ENCODE measurements at regions not wholly inside any gene's neighbourhood (a gene's known extent, or its start where the extent isn't known, plus 50 kb on each side); places are given as distances from the start of the nearest gene placed in this dataset.
"Not testable (repeated sequence)": the region's sequence is repeated elsewhere in the genome, so short reads cannot be mapped to it uniquely, and the experiment has no call there.

- Mint-ChIP-seq H3K9me3 (no peaks in the 10 kb centered on the region), H3K27ac (ENCODE audit: unreplicated experiment) (no peak overlapping the region), H3K4me1 (peaks cover 7% of the 10 kb centered on the region), H3K36me3 (ENCODE audit: low read depth) (no peaks in the 10 kb centered on the region), H3K27me3 (ENCODE audit: low read depth) (no peaks in the 10 kb centered on the region), H3K4me3 (no peak overlapping the region)
- TF ChIP-seq, protein P1, sequence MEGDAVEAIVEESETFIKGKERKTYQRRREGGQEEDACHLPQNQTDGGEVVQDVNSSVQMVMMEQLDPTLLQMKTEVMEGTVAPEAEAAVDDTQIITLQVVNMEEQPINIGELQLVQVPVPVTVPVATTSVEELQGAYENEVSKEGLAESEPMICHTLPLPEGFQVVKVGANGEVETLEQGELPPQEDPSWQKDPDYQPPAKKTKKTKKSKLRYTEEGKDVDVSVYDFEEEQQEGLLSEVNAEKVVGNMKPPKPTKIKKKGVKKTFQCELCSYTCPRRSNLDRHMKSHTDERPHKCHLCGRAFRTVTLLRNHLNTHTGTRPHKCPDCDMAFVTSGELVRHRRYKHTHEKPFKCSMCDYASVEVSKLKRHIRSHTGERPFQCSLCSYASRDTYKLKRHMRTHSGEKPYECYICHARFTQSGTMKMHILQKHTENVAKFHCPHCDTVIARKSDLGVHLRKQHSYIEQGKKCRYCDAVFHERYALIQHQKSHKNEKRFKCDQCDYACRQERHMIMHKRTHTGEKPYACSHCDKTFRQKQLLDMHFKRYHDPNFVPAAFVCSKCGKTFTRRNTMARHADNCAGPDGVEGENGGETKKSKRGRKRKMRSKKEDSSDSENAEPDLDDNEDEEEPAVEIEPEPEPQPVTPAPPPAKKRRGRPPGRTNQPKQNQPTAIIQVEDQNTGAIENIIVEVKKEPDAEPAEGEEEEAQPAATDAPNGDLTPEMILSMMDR (conservative IDR thresholded peaks at IDR 0.05) = no peak
- no peak for DNase-seq (ENCODE audit: low read depth, low spot score)
These were observed 880.2 kb upstream of the AUTS2 start for GRCh38 chr7:68718097-68718551.

DNA sequence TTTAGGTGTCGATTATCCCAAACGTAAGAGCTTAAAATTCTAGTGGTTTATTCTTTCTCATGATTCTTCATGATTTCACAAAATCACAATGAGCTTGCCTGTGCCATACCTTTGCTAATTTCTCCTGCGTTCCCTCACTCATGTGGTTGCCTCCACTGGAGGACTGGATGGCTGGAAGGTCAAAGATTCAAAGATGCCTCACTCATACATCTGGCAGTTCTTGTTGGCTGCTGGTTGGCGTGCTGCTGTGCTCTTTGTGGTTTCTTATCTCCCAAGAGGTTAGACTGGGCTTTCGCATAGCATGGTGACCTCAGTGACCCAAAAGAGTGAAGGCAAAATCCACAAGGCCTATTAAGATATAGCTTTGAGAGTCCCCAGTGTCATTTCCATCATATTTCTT is 877.6 kb upstream of the AUTS2 start:
- Mint-ChIP-seq H3K9me3 (no peaks in the 10 kb centered on the region), H3K27ac (ENCODE audit: unreplicated experiment) (no peak overlapping the region), H3K4me3 (no peak overlapping the region), H3K36me3 (ENCODE audit: low read depth) (no peaks in the 10 kb centered on the region), H3K4me1 (peaks cover 7% of the 10 kb centered on the region), H3K27me3 (ENCODE audit: low read depth) (no peaks in the 10 kb centered on the region)
- no peak for DNase-seq (ENCODE audit: low read depth, low spot score)
- TF ChIP-seq, protein P1 (conservative IDR thresholded peaks at IDR 0.05) = no peak

DNA sequence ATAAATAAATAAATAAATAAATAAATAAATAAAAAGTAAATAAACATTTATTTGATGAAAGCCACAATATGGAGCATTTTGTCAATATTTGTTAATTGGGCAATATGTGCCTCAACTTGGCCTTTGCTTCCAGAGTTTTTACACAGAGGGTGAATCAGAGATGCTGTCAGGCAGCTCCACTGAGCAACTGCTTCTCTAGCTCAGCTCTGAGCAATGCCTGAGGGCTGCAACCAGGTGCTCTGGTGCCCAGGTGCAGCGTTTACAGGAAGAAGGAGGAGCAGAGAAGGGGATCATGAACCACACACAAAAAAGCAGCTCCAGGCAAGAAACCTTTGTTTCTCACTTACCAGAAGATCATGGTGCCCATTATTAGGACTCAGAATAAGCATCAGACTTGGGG is 876.2 kb upstream of the AUTS2 start:
- no peaks in the 10 kb centered on the region for H3K27me3 Mint-ChIP-seq (ENCODE audit: low read depth)
- TF ChIP-seq, protein P1 (conservative IDR thresholded peaks at IDR 0.05) = no peak
- no peak for DNase-seq (ENCODE audit: low read depth, low spot score)
- peaks cover 7% of the 10 kb centered on the region for H3K4me1 Mint-ChIP-seq
- no peaks in the 10 kb centered on the region for H3K9me3 Mint-ChIP-seq
- no peaks in the 10 kb centered on the region for H3K36me3 Mint-ChIP-seq (ENCODE audit: low read depth)
- no peak overlapping the region for H3K27ac Mint-ChIP-seq (ENCODE audit: unreplicated experiment)
- H3K4me3 Mint-ChIP-seq = no peak overlapping the region

DNA sequence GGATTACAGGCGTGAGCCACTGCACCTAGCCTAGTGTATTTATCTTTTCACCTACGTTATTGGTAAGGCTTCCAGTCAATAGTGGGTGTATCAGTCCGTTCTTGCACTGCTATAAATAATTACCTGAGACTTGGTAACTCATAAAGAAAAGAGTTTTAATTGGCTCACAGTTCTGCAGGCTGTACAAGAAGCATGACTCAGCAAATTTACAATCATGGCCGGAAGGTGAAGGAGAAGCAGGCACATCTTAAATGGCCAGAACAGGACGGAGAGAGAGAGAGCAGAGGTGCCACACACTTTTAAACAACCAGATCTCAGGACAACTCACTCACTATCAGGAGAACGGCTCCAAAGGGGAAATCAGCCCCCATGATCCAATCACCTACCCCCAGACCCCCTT is 873.3 kb upstream of the AUTS2 start:
- Mint-ChIP-seq H3K27me3 (ENCODE audit: low read depth) (no peaks in the 10 kb centered on the region), H3K4me3 (no peak overlapping the region), H3K36me3 (ENCODE audit: low read depth) (no peaks in the 10 kb centered on the region), H3K4me1 (no peaks in the 10 kb centered on the region), H3K27ac (ENCODE audit: unreplicated experiment) (peak overlapping the region; percentile 35), H3K9me3 (peaks cover 5% of the 10 kb centered on the region)
- TF ChIP-seq, protein P1 (conservative IDR thresholded peaks at IDR 0.05) = no peak
- no peak for DNase-seq (ENCODE audit: low read depth, low spot score)

- no peak overlapping the region for H3K4me3 Mint-ChIP-seq
- DNase-seq (ENCODE audit: low read depth, low spot score) = no peak
- TF ChIP-seq, protein P1 (conservative IDR thresholded peaks at IDR 0.05) = no peak
- H3K27me3 Mint-ChIP-seq (ENCODE audit: low read depth) = no peaks in the 10 kb centered on the region
- H3K36me3 Mint-ChIP-seq (ENCODE audit: low read depth) = no peaks in the 10 kb centered on the region
- peaks cover 5% of the 10 kb centered on the region for H3K9me3 Mint-ChIP-seq
- no peak overlapping the region for H3K27ac Mint-ChIP-seq (ENCODE audit: unreplicated experiment)
- H3K4me1 Mint-ChIP-seq = no peaks in the 10 kb centered on the region
These were observed 872.2 kb upstream of the AUTS2 start for GRCh38 chr7:68725843-68726785.

GRCh38 chr7:68728720-68729119 is 869.6 kb upstream of the AUTS2 start:
- not testable (repeated sequence) for H3K4me1 Mint-ChIP-seq; H3K27ac Mint-ChIP-seq (ENCODE audit: unreplicated experiment); H3K9me3 Mint-ChIP-seq; H3K4me3 Mint-ChIP-seq; DNase-seq (ENCODE audit: low read depth, low spot score); H3K36me3 Mint-ChIP-seq (ENCODE audit: low read depth); H3K27me3 Mint-ChIP-seq (ENCODE audit: low read depth)
